ENCODE measurements at regions not wholly inside any gene's neighbourhood (a gene's known extent, or its start where the extent isn't known, plus 50 kb on each side); places are given as distances from the start of the nearest gene placed in this dataset.

DNA sequence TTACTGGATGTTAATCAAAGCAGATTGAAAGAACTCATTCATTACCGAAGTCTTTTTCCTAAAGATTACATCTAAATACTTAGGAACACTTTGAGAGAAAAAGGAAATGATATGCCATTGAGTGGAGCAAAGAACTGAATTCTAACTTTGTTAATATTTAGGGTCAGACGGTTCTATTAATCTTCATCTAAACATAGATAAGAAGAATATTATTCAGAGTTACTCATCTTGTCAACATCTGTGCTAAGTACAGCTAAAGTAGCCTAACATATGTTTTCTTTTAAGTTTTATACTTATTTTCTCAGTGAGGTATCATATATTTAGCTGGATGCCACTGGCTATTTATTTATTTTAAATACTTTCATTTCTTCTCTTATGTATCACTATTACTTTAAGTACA lies 1763.7 kb downstream of the EFNA5 start:
- Histone ChIP-seq H3K36me3 (replicated peaks in 1 of 2; ENCODE audit: control extremely low read depth in 1 of 2, control insufficient read depth in 1 of 2, extremely low read depth in 1 of 2, insufficient read depth in 2 of 2, low read length in 1 of 2) (no peaks in the 10 kb centered on the region), H3K9me3 (ENCODE audit: control extremely low read depth in 1 of 3, control insufficient read depth in 2 of 3, insufficient read depth in 1 of 3, low read length in 2 of 3) (peaks cover 0 to 1% (median 0%) of the 10 kb centered on the region in 3 donors), H3K4me3 (ENCODE audit: control extremely low read depth in 1 of 5, extremely low read depth in 1 of 5, insufficient read depth in 1 of 5, low read depth in 2 of 5, low read length in 4 of 5) (no peak overlapping the region), H3K4me2 (replicated peaks; ENCODE audit: low read depth, low read length, poor library complexity, severe bottlenecking) (no peak overlapping the region), H3K27ac (ENCODE audit: low read length in 2 of 2) (no peak overlapping the region), H3K27me3 (replicated peaks in 1 of 4; ENCODE audit: control extremely low read depth in 1 of 4, control insufficient read depth in 3 of 4, insufficient read depth in 4 of 4, low read length in 3 of 4) (no peaks in the 10 kb centered on the region), H3K4me1 (ENCODE audit: control insufficient read depth in 2 of 2, insufficient read depth in 2 of 2, low read length in 2 of 2) (no peaks in the 10 kb centered on the region), H4K20me1 (ENCODE audit: control insufficient read depth, insufficient read depth, low read length, poor library complexity, severe bottlenecking) (no peaks in the 10 kb centered on the region), H3K9ac (ENCODE audit: low read length) (no peak overlapping the region), H2AFZ (ENCODE audit: insufficient read depth, low read depth, low read length, poor library complexity, severe bottlenecking) (no peak overlapping the region), H3K79me2 (ENCODE audit: control insufficient read depth, insufficient read depth, low read length) (no peaks in the 10 kb centered on the region)
- ChIA-PET POLR2A (no interaction called here), CTCF (no interaction called here)
- no peak overlapping the region for H3K27ac Mint-ChIP-seq
- H3K4me3 Mint-ChIP-seq, result no peak overlapping the region
- H3K9me3 Mint-ChIP-seq (ENCODE audit: insufficient read depth), result peaks cover 4% of the 10 kb centered on the region
- DNase-seq, result no peak
- H3K27me3 Mint-ChIP-seq, result no peaks in the 10 kb centered on the region
- no peak for TF ChIP-seq EZH2 (IDR thresholded peaks at IDR 0.05; ENCODE audit: borderline replicate concordance, insufficient read depth, low read depth, low read length, poor library complexity, severe bottlenecking)
- TF ChIP-seq, protein P1, sequence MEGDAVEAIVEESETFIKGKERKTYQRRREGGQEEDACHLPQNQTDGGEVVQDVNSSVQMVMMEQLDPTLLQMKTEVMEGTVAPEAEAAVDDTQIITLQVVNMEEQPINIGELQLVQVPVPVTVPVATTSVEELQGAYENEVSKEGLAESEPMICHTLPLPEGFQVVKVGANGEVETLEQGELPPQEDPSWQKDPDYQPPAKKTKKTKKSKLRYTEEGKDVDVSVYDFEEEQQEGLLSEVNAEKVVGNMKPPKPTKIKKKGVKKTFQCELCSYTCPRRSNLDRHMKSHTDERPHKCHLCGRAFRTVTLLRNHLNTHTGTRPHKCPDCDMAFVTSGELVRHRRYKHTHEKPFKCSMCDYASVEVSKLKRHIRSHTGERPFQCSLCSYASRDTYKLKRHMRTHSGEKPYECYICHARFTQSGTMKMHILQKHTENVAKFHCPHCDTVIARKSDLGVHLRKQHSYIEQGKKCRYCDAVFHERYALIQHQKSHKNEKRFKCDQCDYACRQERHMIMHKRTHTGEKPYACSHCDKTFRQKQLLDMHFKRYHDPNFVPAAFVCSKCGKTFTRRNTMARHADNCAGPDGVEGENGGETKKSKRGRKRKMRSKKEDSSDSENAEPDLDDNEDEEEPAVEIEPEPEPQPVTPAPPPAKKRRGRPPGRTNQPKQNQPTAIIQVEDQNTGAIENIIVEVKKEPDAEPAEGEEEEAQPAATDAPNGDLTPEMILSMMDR (IDR thresholded peaks at IDR 0.05), result no peak
- WGBS (ENCODE audit: insufficient coverage), result no CpG with 5 or more reads among the region's 2 CpGs
- ATAC-seq (ENCODE audit: low read depth), result no peak
- intact Hi-C loops (cut with micrococcal nuclease), result no loop called here
- H3K4me1 Mint-ChIP-seq, result no peaks in the 10 kb centered on the region

DNA sequence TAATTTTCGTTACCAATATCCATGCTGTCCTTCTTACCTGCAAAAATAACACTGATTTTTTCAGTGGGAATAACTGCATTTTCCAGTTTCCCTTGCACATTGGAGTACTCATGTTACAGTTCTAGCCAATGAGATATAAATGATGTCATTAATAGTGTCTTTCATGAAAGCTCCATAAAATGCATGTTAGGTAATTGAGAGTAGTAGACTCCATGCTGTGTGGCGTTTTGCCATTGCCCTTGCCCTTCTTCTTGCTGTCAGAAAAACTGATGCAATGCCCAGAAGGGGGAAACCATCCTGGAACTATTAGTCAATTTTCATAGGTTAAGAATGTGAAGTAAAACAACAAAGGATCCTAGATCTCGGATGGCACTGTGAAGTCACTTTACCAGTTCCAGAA lies 1765.3 kb downstream of the EFNA5 start:
- WGBS (ENCODE audit: insufficient coverage), result no CpG with 5 or more reads among the region's 3 CpGs
- ATAC-seq (ENCODE audit: low read depth), result no peak
- H3K27ac Mint-ChIP-seq, result no peak overlapping the region
- Histone ChIP-seq H3K9ac (ENCODE audit: low read length) (no peak overlapping the region), H2AFZ (ENCODE audit: insufficient read depth, low read depth, low read length, poor library complexity, severe bottlenecking) (no peak overlapping the region), H3K9me3 (ENCODE audit: control extremely low read depth in 1 of 3, control insufficient read depth in 2 of 3, insufficient read depth in 1 of 3, low read length in 2 of 3) (peaks cover 0 to 1% (median 0%) of the 10 kb centered on the region in 3 donors), H3K36me3 (replicated peaks in 1 of 2; ENCODE audit: control extremely low read depth in 1 of 2, control insufficient read depth in 1 of 2, extremely low read depth in 1 of 2, insufficient read depth in 2 of 2, low read length in 1 of 2) (no peaks in the 10 kb centered on the region), H4K20me1 (ENCODE audit: control insufficient read depth, insufficient read depth, low read length, poor library complexity, severe bottlenecking) (no peaks in the 10 kb centered on the region), H3K27ac (ENCODE audit: low read length in 2 of 2) (no peak overlapping the region), H3K27me3 (replicated peaks in 1 of 4; ENCODE audit: control extremely low read depth in 1 of 4, control insufficient read depth in 3 of 4, insufficient read depth in 4 of 4, low read length in 3 of 4) (no peaks in the 10 kb centered on the region), H3K4me2 (replicated peaks; ENCODE audit: low read depth, low read length, poor library complexity, severe bottlenecking) (no peak overlapping the region), H3K4me3 (ENCODE audit: control extremely low read depth in 1 of 5, extremely low read depth in 1 of 5, insufficient read depth in 1 of 5, low read depth in 2 of 5, low read length in 4 of 5) (no peak overlapping the region), H3K4me1 (ENCODE audit: control insufficient read depth in 2 of 2, insufficient read depth in 2 of 2, low read length in 2 of 2) (no peaks in the 10 kb centered on the region), H3K79me2 (ENCODE audit: control insufficient read depth, insufficient read depth, low read length) (no peaks in the 10 kb centered on the region)
- no peak overlapping the region for H3K4me3 Mint-ChIP-seq
- TF ChIP-seq, protein P1 (IDR thresholded peaks at IDR 0.05), result no peak
- no peak for TF ChIP-seq EZH2 (IDR thresholded peaks at IDR 0.05; ENCODE audit: borderline replicate concordance, insufficient read depth, low read depth, low read length, poor library complexity, severe bottlenecking)
- H3K27me3 Mint-ChIP-seq, result no peaks in the 10 kb centered on the region
- ChIA-PET POLR2A (no interaction called here), CTCF (no interaction called here)
- no peak for DNase-seq
- intact Hi-C loops (cut with micrococcal nuclease), result no loop called here
- H3K4me1 Mint-ChIP-seq, result no peaks in the 10 kb centered on the region
- H3K9me3 Mint-ChIP-seq (ENCODE audit: insufficient read depth), result peaks cover 4% of the 10 kb centered on the region
